GM18907 (cell line): ENCODE measurements at regions not wholly inside any gene's neighbourhood (a gene's known extent, or its start where the extent isn't known, plus 50 kb on each side); places are given as distances from the start of the nearest gene placed in this dataset.

ENCODE experiments used
- ATAC-seq: cut with Tn5 transposase; IDR thresholded peaks from one replicate; pipeline ENCODE4 v1.9.1; 2021; ENCODE audit warnings: mild to moderate bottlenecking, moderate library complexity; ENCODE audit not compliant: unreplicated experiment

GRCh38 chr3:118406562-118406961, 628.1 kb downstream of the IGSF11 start:
- no peak for ATAC-seq

- no peak for ATAC-seq
These were observed 626.2 kb downstream of the IGSF11 start for GRCh38 chr3:118408431-118408830.

- ATAC-seq, result peak; percentile 92
These were observed 622.1 kb downstream of the IGSF11 start for GRCh38 chr3:118412503-118412902.

- no peak for ATAC-seq
These were observed 609.3 kb downstream of the IGSF11 start for GRCh38 chr3:118425272-118425837.

GRCh38 chr3:118433825-118434224, 600.8 kb downstream of the IGSF11 start:
- ATAC-seq, result no peak

GRCh38 chr3:118435851-118436350, 598.7 kb downstream of the IGSF11 start:
- ATAC-seq, result no peak

GRCh38 chr3:118436697-118437262, 597.9 kb downstream of the IGSF11 start:
- ATAC-seq, result no peak

- ATAC-seq, result no peak
These were observed 589.6 kb downstream of the IGSF11 start for GRCh38 chr3:118445036-118445435.

- ATAC-seq, result no peak
These were observed 587.3 kb downstream of the IGSF11 start for GRCh38 chr3:118447339-118447738.

GRCh38 chr3:118466795-118467330, 567.8 kb downstream of the IGSF11 start:
- ATAC-seq, result no peak

- ATAC-seq, result no peak
These were observed 565.8 kb downstream of the IGSF11 start for GRCh38 chr3:118468801-118469200.

GRCh38 chr3:118472586-118472985, 562.1 kb downstream of the IGSF11 start:
- ATAC-seq, result no peak

GRCh38 chr3:118473343-118473742, 561.3 kb downstream of the IGSF11 start:
- ATAC-seq, result no peak

- ATAC-seq, result peak; percentile 48
These were observed 557.6 kb downstream of the IGSF11 start for GRCh38 chr3:118476885-118477618.

GRCh38 chr3:118477768-118478167, 556.9 kb downstream of the IGSF11 start:
- peak; percentile 11 for ATAC-seq

- no peak for ATAC-seq
These were observed 555.9 kb downstream of the IGSF11 start for GRCh38 chr3:118478706-118479276.

- ATAC-seq, result no peak
These were observed 555.3 kb downstream of the IGSF11 start for GRCh38 chr3:118479376-118479775.

GRCh38 chr3:118480101-118480860, 554.4 kb downstream of the IGSF11 start:
- no peak for ATAC-seq

- ATAC-seq, result no peak
These were observed 549.0 kb downstream of the IGSF11 start for GRCh38 chr3:118485693-118486092.

GRCh38 chr3:118487734-118488133, 546.9 kb downstream of the IGSF11 start:
- ATAC-seq, result no peak

GRCh38 chr3:118488732-118489131, 545.9 kb downstream of the IGSF11 start:
- ATAC-seq, result no peak
